Spleen (tissue), 11 donors: ENCODE measurements at regions not wholly inside any gene's neighbourhood (a gene's known extent, or its start where the extent isn't known, plus 50 kb on each side); places are given as distances from the start of the nearest gene placed in this dataset.

ENCODE experiments used
- DNase-seq: peaks from one replicate; pipeline ENCODE4 v3.0.0-alpha.2; 2020
- H3K27ac ChIP-seq, 8 donors: fragments of 200-600 bp; sonication (generic) in 7 of 8; 1 replicate in 4 of 8; 2 replicates in 4 of 8; pipeline versions ENCODE4 v1.5.0 to v1.8.0; 2016 to 2021; ENCODE audit warnings: inconsistent platforms in 4 of 8, mild to moderate bottlenecking in 4 of 8, moderate library complexity in 1 of 8
- H3K27me3 ChIP-seq, 7 donors: fragments of 200-600 bp; sonication (generic) in 6 of 7; replicated peaks in 1 of 7; 1 replicate in 4 of 7; 2 replicates in 3 of 7; pipeline versions ENCODE4 v1.5.0 to v1.8.0; 2016 to 2021; ENCODE audit warnings: inconsistent platforms in 3 of 7, mild to moderate bottlenecking in 1 of 7
- H3K36me3 ChIP-seq, 6 donors: fragments of 200-600 bp; sonication (generic) in 5 of 6; 1 replicate in 4 of 6; 2 replicates in 2 of 6; pipeline versions ENCODE4 v1.5.0 to v1.8.0; 2016 to 2021; ENCODE audit warnings: inconsistent platforms in 2 of 6
- H3K4me1 ChIP-seq, 6 donors: fragments of 200-600 bp; sonication (generic) in 5 of 6; 1 replicate in 3 of 6; 2 replicates in 3 of 6; pipeline versions ENCODE4 v1.5.0 to v1.8.0; 2016 to 2021; ENCODE audit warnings: inconsistent platforms in 3 of 6
- H3K4me3 ChIP-seq, 8 donors: fragments of 200-600 bp; sonication (generic) in 7 of 8; 1 replicate in 4 of 8; 2 replicates in 4 of 8; pipeline versions ENCODE4 v1.5.0 to v1.8.0; 2016 to 2021; ENCODE audit warnings: inconsistent platforms in 4 of 8, mild to moderate bottlenecking in 4 of 8, moderate library complexity in 2 of 8
- H3K9me3 ChIP-seq, 8 donors: fragments of 200-600 bp; sonication (generic) in 7 of 8; 1 replicate in 4 of 8; 2 replicates in 4 of 8; pipeline versions ENCODE4 v1.5.0 to v1.8.0; 2016 to 2021; ENCODE audit warnings: inconsistent platforms in 4 of 8
- CTCF ChIP-seq, 11 experiments: fragments of 200-600 bp in 7 of 11; fragments of 450-650 bp in 4 of 11; sonication (generic) in 4 of 11; IDR thresholded peaks in 8 of 11; conservative IDR thresholded peaks in 3 of 11; 1 replicate in 7 of 11; 2 replicates in 4 of 11; pipeline versions ENCODE4 v1.4.0 to v1.8.0; 2016 to 2021; ENCODE audit warnings: antibody characterized with exemption in 11 of 11, inconsistent platforms in 4 of 11, mild to moderate bottlenecking in 1 of 11
- POLR2A ChIP-seq, 3 donors: fragments of 450-650 bp; IDR thresholded peaks; one replicate each; pipeline ENCODE4 v1.5.1; 2017; ENCODE audit warnings: antibody characterized with exemption in 3 of 3, mild to moderate bottlenecking in 1 of 3
- POLR2AphosphoS5 ChIP-seq, 3 donors: sonication (generic); formaldehyde crosslinking; IDR thresholded peaks; one replicate each; pipeline ENCODE4 v1.5.1; 2017; ENCODE audit warnings: antibody characterized with exemption in 3 of 3
- whole genome bisulfite sequencing, 5 donors: extraction: QIAGEN DNeasy Blood & Tissue Kit in 3 of 5; methylation state at CpG; one replicate each; pipeline versions ENCODE4 v1.1.5 to v1.1.7; 2013 to 2018; 5-methylcytosine and 5-hydroxymethylcytosine counted together
- intact Hi-C: fragments of 100-400 bp; cut with DNase I; formaldehyde crosslinking; loops from one replicate; pipeline ENCODE4 v1.15.0; 2023; ENCODE audit warnings: low total_unique reads
- donor health status: healthy with polysubstance abuse.
- donor health status: DM: no; HTN: no; CAD: no; lungs with moderate emphysema.
- donor health status: DM: no; HTN: no; CAD: no.
- donor health status: Bipolar disorder and iron deficiency.
- donor health status: healthy.
- donor health status: DM: no; HTN: no; CAD: no.
- donor health status: DM: yes; HTN: yes; CAD: no.

- no peaks in the 10 kb centered on the region for H3K27me3 ChIP-seq
- no peak overlapping the region for H3K4me3 ChIP-seq
- peaks cover 0 to under 1% (median 0%) of the 10 kb centered on the region in 8 donors for H3K9me3 ChIP-seq
- intact Hi-C loops, result no loop called here
- H3K27ac ChIP-seq, result no peak overlapping the region
- no peak for TF ChIP-seq CTCF (IDR thresholded peaks at IDR 0.05 in 8 of 11, conservative IDR thresholded peaks at IDR 0.05 in 3 of 11)
- no peak for TF ChIP-seq POLR2AphosphoS5 (IDR thresholded peaks at IDR 0.05)
- TF ChIP-seq POLR2A (IDR thresholded peaks at IDR 0.05), result no peak
- no peaks in the 10 kb centered on the region for H3K36me3 ChIP-seq
- DNase-seq, result no peak
- 66 to 88% (median 81%) methylated on average over 4 of the region's 4 CpGs for WGBS, 5 donors
- no peaks in the 10 kb centered on the region for H3K4me1 ChIP-seq
These were observed 292.1 kb downstream of the BAMBI start for GRCh38 chr10:28969413-28969812.

- intact Hi-C loops, result no loop called here
- 71 to 90% (median 88%) methylated on average over 6 of the region's 6 CpGs for WGBS, 5 donors
These were observed 292.9 kb downstream of the BAMBI start for GRCh38 chr10:28970231-28970630.

GRCh38 chr10:28971255-28971654 lies 293.9 kb downstream of the BAMBI start:
- 92 to 98% (median 96%) methylated on average over 6 of the region's 6 CpGs for WGBS, 5 donors
- intact Hi-C loops, result no loop called here

More at GRCh38 chr10:28970231-28970630, 292.9 kb downstream of the BAMBI start:
- no peaks in the 10 kb centered on the region for H3K4me1 ChIP-seq
- H3K36me3 ChIP-seq, result no peaks in the 10 kb centered on the region
- no peaks in the 10 kb centered on the region for H3K9me3 ChIP-seq
- no peak for TF ChIP-seq POLR2A (IDR thresholded peaks at IDR 0.05)
- no peak for TF ChIP-seq POLR2AphosphoS5 (IDR thresholded peaks at IDR 0.05)
- no peak overlapping the region for H3K4me3 ChIP-seq
- no peak overlapping the region for H3K27ac ChIP-seq
- no peak for DNase-seq
- H3K27me3 ChIP-seq, result no peaks in the 10 kb centered on the region

GRCh38 chr10:28971764-28972163 lies 294.4 kb downstream of the BAMBI start:
- no peaks in the 10 kb centered on the region for H3K9me3 ChIP-seq
- no peaks in the 10 kb centered on the region for H3K27me3 ChIP-seq
- TF ChIP-seq POLR2A (IDR thresholded peaks at IDR 0.05) (no peak), POLR2AphosphoS5 (IDR thresholded peaks at IDR 0.05) (no peak), CTCF (IDR thresholded peaks at IDR 0.05 in 8 of 11, conservative IDR thresholded peaks at IDR 0.05 in 3 of 11) (no peak)
- WGBS, 5 donors, result 87 to 92% (median 89%) methylated on average over 5 of the region's 5 CpGs
- DNase-seq, result no peak
- H3K4me3 ChIP-seq, result no peak overlapping the region
- no peak overlapping the region for H3K27ac ChIP-seq
- H3K4me1 ChIP-seq, result no peaks in the 10 kb centered on the region
- intact Hi-C loops, result no loop called here
- no peaks in the 10 kb centered on the region for H3K36me3 ChIP-seq

More at GRCh38 chr10:28971255-28971654, 293.9 kb downstream of the BAMBI start:
- H3K4me3 ChIP-seq, result no peak overlapping the region
- no peaks in the 10 kb centered on the region for H3K36me3 ChIP-seq
- no peaks in the 10 kb centered on the region for H3K9me3 ChIP-seq
- no peak for DNase-seq
- H3K4me1 ChIP-seq, result no peaks in the 10 kb centered on the region
- TF ChIP-seq CTCF (IDR thresholded peaks at IDR 0.05 in 8 of 11, conservative IDR thresholded peaks at IDR 0.05 in 3 of 11) (no peak), POLR2A (IDR thresholded peaks at IDR 0.05) (no peak), POLR2AphosphoS5 (IDR thresholded peaks at IDR 0.05) (no peak)
- no peak overlapping the region for H3K27ac ChIP-seq
- no peaks in the 10 kb centered on the region for H3K27me3 ChIP-seq
